ENCODE measurements at regions not wholly inside any gene's neighbourhood (a gene's known extent, or its start where the extent isn't known, plus 50 kb on each side); places are given as distances from the start of the nearest gene placed in this dataset.

DNA sequence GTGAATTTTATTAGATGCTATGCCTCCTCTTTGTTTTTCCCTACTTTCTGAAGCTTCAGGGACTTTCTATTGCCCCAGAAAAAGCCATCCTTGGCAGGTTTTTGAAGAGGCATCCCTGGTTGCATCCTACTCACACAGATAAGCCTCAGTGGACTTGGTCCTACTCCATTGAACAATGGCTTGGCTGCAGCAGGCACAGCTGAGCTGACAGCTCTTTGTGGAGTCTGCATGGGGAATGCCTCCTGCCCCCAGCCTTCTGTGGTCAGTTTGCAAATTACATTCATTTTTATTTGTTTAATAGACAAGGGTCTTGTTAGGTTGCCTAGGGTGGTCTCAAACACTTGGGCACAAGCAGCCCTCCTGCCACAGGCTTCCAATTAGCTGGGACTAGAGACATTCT lies 69.7 kb downstream of the NPAP1 start:
- TF ChIP-seq, protein P1, sequence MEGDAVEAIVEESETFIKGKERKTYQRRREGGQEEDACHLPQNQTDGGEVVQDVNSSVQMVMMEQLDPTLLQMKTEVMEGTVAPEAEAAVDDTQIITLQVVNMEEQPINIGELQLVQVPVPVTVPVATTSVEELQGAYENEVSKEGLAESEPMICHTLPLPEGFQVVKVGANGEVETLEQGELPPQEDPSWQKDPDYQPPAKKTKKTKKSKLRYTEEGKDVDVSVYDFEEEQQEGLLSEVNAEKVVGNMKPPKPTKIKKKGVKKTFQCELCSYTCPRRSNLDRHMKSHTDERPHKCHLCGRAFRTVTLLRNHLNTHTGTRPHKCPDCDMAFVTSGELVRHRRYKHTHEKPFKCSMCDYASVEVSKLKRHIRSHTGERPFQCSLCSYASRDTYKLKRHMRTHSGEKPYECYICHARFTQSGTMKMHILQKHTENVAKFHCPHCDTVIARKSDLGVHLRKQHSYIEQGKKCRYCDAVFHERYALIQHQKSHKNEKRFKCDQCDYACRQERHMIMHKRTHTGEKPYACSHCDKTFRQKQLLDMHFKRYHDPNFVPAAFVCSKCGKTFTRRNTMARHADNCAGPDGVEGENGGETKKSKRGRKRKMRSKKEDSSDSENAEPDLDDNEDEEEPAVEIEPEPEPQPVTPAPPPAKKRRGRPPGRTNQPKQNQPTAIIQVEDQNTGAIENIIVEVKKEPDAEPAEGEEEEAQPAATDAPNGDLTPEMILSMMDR (IDR thresholded peaks at IDR 0.05; ENCODE audit: insufficient read depth, low read length, poor library complexity, severe bottlenecking), result no peak
- no peak for TF ChIP-seq EZH2phosphoT487 (conservative IDR thresholded peaks at IDR 0.05; ENCODE audit: low read length)

Data from SU-DHL-6 (cell line).